HL-60 (cell line): ENCODE measurements at regions not wholly inside any gene's neighbourhood (a gene's known extent, or its start where the extent isn't known, plus 50 kb on each side); places are given as distances from the start of the nearest gene placed in this dataset.
"Not testable (repeated sequence)": the region's sequence is repeated elsewhere in the genome, so short reads cannot be mapped to it uniquely, and the experiment has no call there.

ENCODE experiments used
- DNase-seq, 2 experiments: peaks; one replicate each; pipeline ENCODE4 v3.0.0-alpha.2; 2010 to 2020; ENCODE audit warnings: low read depth in 1 of 2, low spot score in 1 of 2
- H3K27ac ChIP-seq: fragments of 250-450 bp; sonication (Bioruptor Pico); replicated peaks from 2 replicates; pipeline ENCODE4 v1.5.1; 2020; ENCODE audit warnings: mild to moderate bottlenecking, moderate library complexity
- H3K27me3 ChIP-seq: fragments of 250-450 bp; sonication (Bioruptor Pico); 2 replicates; pipeline ENCODE4 v1.5.1; 2021; ENCODE audit warnings: mild to moderate bottlenecking, moderate library complexity; ENCODE audit not compliant: insufficient read depth, poor library complexity, severe bottlenecking
- H3K4me3 ChIP-seq: replicated peaks from 2 replicates; pipeline ENCODE4 v1.5.1; 2011; ENCODE audit warnings: mild to moderate bottlenecking, control low read depth, low read length; ENCODE audit not compliant: insufficient read depth
- CTCF ChIP-seq: IDR thresholded peaks from one replicate; pipeline ENCODE4 v1.5.1; 2011; ENCODE audit warnings: low read length, control low read depth, inconsistent platforms; ENCODE audit not compliant: insufficient read depth
- GABPA ChIP-seq: IDR thresholded peaks from 2 replicates; pipeline ENCODE4 v1.6.1; 2012; ENCODE audit warnings: low read depth
- POLR2AphosphoS5 ChIP-seq: IDR thresholded peaks from 2 replicates; pipeline ENCODE4 v1.6.1; 2012; ENCODE audit warnings: low read depth
- REST ChIP-seq: IDR thresholded peaks from 2 replicates; pipeline ENCODE4 v1.6.1; 2012; ENCODE audit warnings: low read depth; ENCODE audit not compliant: insufficient replicate concordance
- SPI1 ChIP-seq: IDR thresholded peaks from 2 replicates; pipeline ENCODE4 v1.6.1; 2012; ENCODE audit warnings: low read depth, mild to moderate bottlenecking, borderline replicate concordance

- no peak for DNase-seq
- TF ChIP-seq GABPA (no peak), CTCF (no peak), SPI1 (no peak), POLR2AphosphoS5 (no peak), REST (no peak)
- Histone ChIP-seq H3K27me3 (no peaks in the 10 kb centered on the region), H3K4me3 (no peak overlapping the region), H3K27ac (no peak overlapping the region)
Observed at GRCh38 chr1:219708919-219709543, 96.1 kb upstream of the ZC3H11B start.

GRCh38 chr1:219707885-219708284 is 95.0 kb upstream of the ZC3H11B start:
- not testable (repeated sequence) for H3K27me3 ChIP-seq, H3K4me3 ChIP-seq, DNase-seq, H3K27ac ChIP-seq

- not testable (repeated sequence) for H3K4me3 ChIP-seq, H3K27me3 ChIP-seq, H3K27ac ChIP-seq, DNase-seq
Observed at GRCh38 chr1:219704331-219704730, 91.4 kb upstream of the ZC3H11B start.

- H3K27ac ChIP-seq = no peak overlapping the region
- H3K4me3 ChIP-seq = no peak overlapping the region
- no peak for TF ChIP-seq CTCF
- no peak for TF ChIP-seq REST
- no peak for TF ChIP-seq GABPA
- no peak for TF ChIP-seq SPI1
- TF ChIP-seq POLR2AphosphoS5 = no peak
- DNase-seq = no peak
- peaks cover 5% of the 10 kb centered on the region for H3K27me3 ChIP-seq
Observed at GRCh38 chr1:219703368-219703639, 90.4 kb upstream of the ZC3H11B start.

- Histone ChIP-seq H3K27ac (no peak overlapping the region), H3K4me3 (no peak overlapping the region), H3K27me3 (peaks cover 5% of the 10 kb centered on the region)
- no peak for TF ChIP-seq SPI1
- TF ChIP-seq CTCF = no peak
- TF ChIP-seq POLR2AphosphoS5 = no peak
- TF ChIP-seq GABPA = no peak
- no peak for TF ChIP-seq REST
- DNase-seq = no peak
Observed at GRCh38 chr1:219701476-219701875, 88.6 kb upstream of the ZC3H11B start.
